Liver (tissue), 8 donors: ENCODE measurements at regions not wholly inside any gene's neighbourhood (a gene's known extent, or its start where the extent isn't known, plus 50 kb on each side); places are given as distances from the start of the nearest gene placed in this dataset.

ENCODE experiments used
- DNase-seq: peaks from one replicate; pipeline ENCODE4 v3.0.0-alpha.2; 2017; ENCODE audit warnings: low spot score
- H3K27ac ChIP-seq, 2 donors: one replicate each; pipeline ENCODE4 v1.7.0; 2013; ENCODE audit warnings: inconsistent platforms in 2 of 2, low read length in 2 of 2, control low read depth in 1 of 2, low read depth in 1 of 2, mild to moderate bottlenecking in 1 of 2
- H3K27me3 ChIP-seq, 4 donors: one replicate each; pipeline versions ENCODE4 v1.6.1 to v1.7.0; 2013; ENCODE audit warnings: low read length in 3 of 4, inconsistent platforms in 1 of 4, mild to moderate bottlenecking in 1 of 4, moderate library complexity in 1 of 4; ENCODE audit not compliant: control insufficient read depth in 4 of 4, insufficient read depth in 4 of 4
- H3K36me3 ChIP-seq, 4 donors: one replicate each; pipeline versions ENCODE4 v1.6.1 to v1.7.0; 2013; ENCODE audit warnings: low read length in 3 of 4, mild to moderate bottlenecking in 3 of 4, low read depth in 1 of 4, moderate library complexity in 1 of 4; ENCODE audit not compliant: control insufficient read depth in 4 of 4, insufficient read depth in 3 of 4
- H3K4me1 ChIP-seq, 4 donors: one replicate each; pipeline versions ENCODE4 v1.6.1 to v1.7.0; 2013; ENCODE audit warnings: low read length in 3 of 4, mild to moderate bottlenecking in 3 of 4, moderate library complexity in 1 of 4; ENCODE audit not compliant: control insufficient read depth in 4 of 4, insufficient read depth in 4 of 4
- H3K4me3 ChIP-seq, 3 donors: one replicate each; pipeline versions ENCODE4 v1.6.1 to v1.7.0; 2013; ENCODE audit warnings: low read length in 3 of 3, control low read depth in 1 of 3, low read depth in 1 of 3, mild to moderate bottlenecking in 1 of 3
- H3K9ac ChIP-seq, 2 donors: one replicate each; pipeline ENCODE4 v1.7.0; 2013; ENCODE audit warnings: low read length in 2 of 2, mild to moderate bottlenecking in 2 of 2, moderate library complexity in 2 of 2, control low read depth in 1 of 2, low read depth in 1 of 2
- H3K9me3 ChIP-seq, 4 donors: one replicate each; pipeline versions ENCODE4 v1.6.1 to v1.7.0; 2013; ENCODE audit warnings: low read length in 3 of 4; ENCODE audit not compliant: control insufficient read depth in 4 of 4
- ATF3 ChIP-seq: IDR thresholded peaks from 2 replicates; pipeline ENCODE4 v1.6.1; 2016; ENCODE audit warnings: antibody characterized with exemption
- CTCF ChIP-seq: fragments of 150-350 bp; IDR thresholded peaks from 2 replicates; pipeline ENCODE4 v1.5.1; 2017; ENCODE audit warnings: improper control_type of control experiment, low read depth, low read length; ENCODE audit not compliant: missing input control
- EGR1 ChIP-seq, 2 donors: IDR thresholded peaks; 2 replicates each; pipeline ENCODE4 v1.6.1; 2016 to 2018; ENCODE audit warnings: antibody characterized with exemption in 2 of 2, low read depth in 2 of 2
- FOXA1 ChIP-seq: IDR thresholded peaks from 2 replicates; pipeline ENCODE4 v1.6.1; 2016; ENCODE audit warnings: antibody characterized with exemption
- FOXA2 ChIP-seq: IDR thresholded peaks from 2 replicates; pipeline ENCODE4 v1.6.1; 2016; ENCODE audit warnings: antibody characterized with exemption
- HNF4A ChIP-seq, 2 donors: conservative IDR thresholded peaks; 2 replicates each; pipeline ENCODE4 v1.6.1; 2016; ENCODE audit warnings: antibody characterized with exemption in 2 of 2, mild to moderate bottlenecking in 2 of 2
- HNF4G ChIP-seq: IDR thresholded peaks from 2 replicates; pipeline ENCODE4 v1.6.1; 2016; ENCODE audit warnings: antibody characterized with exemption
- JUND ChIP-seq, 2 donors: IDR thresholded peaks; 2 replicates each; pipeline ENCODE4 v1.6.1; 2016; ENCODE audit warnings: antibody characterized with exemption in 2 of 2
- MAX ChIP-seq: IDR thresholded peaks from 2 replicates; pipeline ENCODE4 v1.6.1; 2016; ENCODE audit warnings: antibody characterized with exemption
- REST ChIP-seq: IDR thresholded peaks from 2 replicates; pipeline ENCODE4 v1.6.1; 2016; ENCODE audit warnings: antibody characterized with exemption, mild to moderate bottlenecking
- RXRA ChIP-seq, 2 donors: IDR thresholded peaks; 2 replicates each; pipeline ENCODE4 v1.6.1; 2017 to 2018; ENCODE audit warnings: antibody characterized with exemption in 2 of 2, mild to moderate bottlenecking in 1 of 2
- SP1 ChIP-seq: IDR thresholded peaks from 2 replicates; pipeline ENCODE4 v1.6.1; 2018; ENCODE audit warnings: antibody characterized with exemption, mild to moderate bottlenecking
- TAF1 ChIP-seq: conservative IDR thresholded peaks from 2 replicates; pipeline ENCODE4 v1.6.1; 2016; ENCODE audit warnings: antibody characterized with exemption, mild to moderate bottlenecking
- YY1 ChIP-seq: IDR thresholded peaks from 2 replicates; pipeline ENCODE4 v1.6.1; 2016; ENCODE audit warnings: antibody characterized with exemption, mild to moderate bottlenecking
- ZBTB33 ChIP-seq: IDR thresholded peaks from 2 replicates; pipeline ENCODE4 v1.6.1; 2016; ENCODE audit warnings: antibody characterized with exemption
- WGBS: extraction: QIAGEN DNeasy Blood & Tissue Kit; methylation state at CpG from one replicate; pipeline ENCODE4 v1.1.7; 2013; 5-methylcytosine and 5-hydroxymethylcytosine counted together
- donor health status: healthy.
- donor health status: healthy.
- donor health status: healthy.
- donor health status: healthy.
- donor health status: healthy.

- Histone ChIP-seq H3K27ac (no peak overlapping the region), H3K36me3 (no peaks in the 10 kb centered on the region), H3K4me1 (no peaks in the 10 kb centered on the region), H3K9ac (no peak overlapping the region), H3K4me3 (no peak overlapping the region), H3K9me3 (no peaks in the 10 kb centered on the region), H3K27me3 (no peaks in the 10 kb centered on the region)
- TF ChIP-seq REST (no peak), MAX (no peak), EGR1 (IDR thresholded peaks at IDR 0.05; ENCODE audit: low read depth in 2 of 2) (no peak), HNF4A (conservative IDR thresholded peaks at IDR 0.05) (no peak), CTCF (no peak), ZBTB33 (no peak), TAF1 (no peak), SP1 (no peak), RXRA (IDR thresholded peaks at IDR 0.05) (no peak), FOXA1 (no peak), HNF4G (no peak), YY1 (no peak)
- WGBS, result 65% methylated on average over 4 of the region's 4 CpGs
- DNase-seq, result no peak
These were observed 173.0 kb downstream of the MSX2 start for GRCh38 chr5:174897281-174897950.

- H3K4me3 ChIP-seq, result no peak overlapping the region
- no peaks in the 10 kb centered on the region for H3K4me1 ChIP-seq
- no peak for DNase-seq
- H3K27me3 ChIP-seq, result no peaks in the 10 kb centered on the region
- H3K9ac ChIP-seq, result no peak overlapping the region
- TF ChIP-seq FOXA1 (no peak), ATF3 (no peak), FOXA2 (no peak), JUND (IDR thresholded peaks at IDR 0.05) (no peak), ZBTB33 (no peak), YY1 (no peak), REST (no peak), HNF4G (no peak)
- H3K27ac ChIP-seq, result no peak overlapping the region
- WGBS, result 43% methylated on average over 4 of the region's 4 CpGs
- no peaks in the 10 kb centered on the region for H3K9me3 ChIP-seq
- no peaks in the 10 kb centered on the region for H3K36me3 ChIP-seq
These were observed 171.0 kb downstream of the MSX2 start for GRCh38 chr5:174895360-174895759.
